Small intestine (tissue), 7 donors: ENCODE measurements at regions not wholly inside any gene's neighbourhood (a gene's known extent, or its start where the extent isn't known, plus 50 kb on each side); places are given as distances from the start of the nearest gene placed in this dataset.
"Not testable (repeated sequence)": the region's sequence is repeated elsewhere in the genome, so short reads cannot be mapped to it uniquely, and the experiment has no call there.

ENCODE experiments used
- DNase-seq, 2 donors: peaks; one replicate each; pipeline versions ENCODE4 v3.0.0 to v3.0.0-alpha.2; 2013
- FAIRE-seq: peaks from 2 replicates; lab custom pipeline; 2012; peaks lifted over from hg19 to GRCh38; lab: Jason Lieb, UNC
- H3K27ac ChIP-seq, 3 donors: one replicate each; pipeline ENCODE4 v1.5.1; 2013; ENCODE audit warnings: low read length in 2 of 3, mild to moderate bottlenecking in 2 of 3, control low read depth in 1 of 3, inconsistent platforms in 1 of 3, low read depth in 1 of 3, moderate library complexity in 1 of 3
- H3K27me3 ChIP-seq, 3 donors: one replicate each; pipeline ENCODE4 v1.6.1; 2013; ENCODE audit warnings: low read length in 3 of 3, inconsistent platforms in 1 of 3; ENCODE audit not compliant: control insufficient read depth in 3 of 3, insufficient read depth in 3 of 3
- H3K36me3 ChIP-seq, 3 donors: one replicate each; pipeline ENCODE4 v1.6.1; 2013; ENCODE audit warnings: low read length in 3 of 3, inconsistent platforms in 1 of 3, low read depth in 1 of 3, mild to moderate bottlenecking in 1 of 3, moderate library complexity in 1 of 3; ENCODE audit not compliant: control insufficient read depth in 3 of 3, insufficient read depth in 2 of 3
- H3K4me1 ChIP-seq, 3 donors: one replicate each; pipeline ENCODE4 v1.6.1; 2013; ENCODE audit warnings: low read length in 2 of 3, inconsistent platforms in 1 of 3, low read depth in 1 of 3, mild to moderate bottlenecking in 1 of 3, moderate library complexity in 1 of 3; ENCODE audit not compliant: control insufficient read depth in 3 of 3, insufficient read depth in 2 of 3
- H3K4me3 ChIP-seq, 3 donors: one replicate each; pipeline ENCODE4 v1.5.1; 2013; ENCODE audit warnings: low read length in 3 of 3, control low read depth in 1 of 3, inconsistent platforms in 1 of 3, low read depth in 1 of 3, mild to moderate bottlenecking in 1 of 3, moderate library complexity in 1 of 3
- H3K9me3 ChIP-seq, 2 donors: one replicate each; pipeline ENCODE4 v1.6.1; 2013; ENCODE audit warnings: low read depth in 1 of 2, low read length in 1 of 2; ENCODE audit not compliant: control insufficient read depth in 2 of 2, insufficient read depth in 1 of 2
- WGBS, 3 donors: extraction: QIAGEN DNeasy Blood & Tissue Kit; methylation state at CpG; one replicate each; pipeline ENCODE4 v1.1.7; 2013; 5-methylcytosine and 5-hydroxymethylcytosine counted together
- donor health status: healthy with polysubstance abuse.
- donor health status: control.
- donor health status: control.
- donor health status: Bipolar disorder and iron deficiency.
- donor health status: healthy.

DNA sequence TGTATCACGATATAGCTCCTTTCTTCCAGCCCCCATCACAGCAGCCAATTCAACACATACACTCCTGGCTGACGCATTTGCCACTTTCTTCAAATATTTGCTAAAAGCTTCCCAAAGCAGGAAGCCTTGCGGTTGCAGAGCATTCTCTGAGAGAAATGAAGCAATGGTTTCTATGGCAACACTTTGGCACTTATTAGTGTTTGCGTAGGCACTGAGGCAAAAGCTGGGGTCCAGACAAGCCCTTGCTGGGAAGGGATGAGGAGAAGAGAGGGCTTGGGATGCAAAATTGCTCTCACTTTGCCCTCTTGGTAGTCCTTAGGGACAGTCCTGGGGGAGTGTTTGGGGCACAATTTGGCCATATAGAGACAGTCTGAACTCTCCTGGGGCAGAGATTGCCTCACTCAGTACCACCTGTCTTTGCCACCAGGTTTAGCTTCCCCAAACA, 55.0 kb upstream of the PAK3 start:
- 35 to 45% (median 38%) methylated on average over 4 of the region's 4 CpGs for WGBS, 3 donors
- H3K27ac ChIP-seq: no peak overlapping the region
- no peak for DNase-seq
- H3K36me3 ChIP-seq: no peaks in the 10 kb centered on the region
- no peak overlapping the region for H3K4me3 ChIP-seq
- H3K4me1 ChIP-seq: no peaks in the 10 kb centered on the region
- no peak for FAIRE-seq
- no peaks in the 10 kb centered on the region for H3K9me3 ChIP-seq
- H3K27me3 ChIP-seq: no peaks in the 10 kb centered on the region

DNA sequence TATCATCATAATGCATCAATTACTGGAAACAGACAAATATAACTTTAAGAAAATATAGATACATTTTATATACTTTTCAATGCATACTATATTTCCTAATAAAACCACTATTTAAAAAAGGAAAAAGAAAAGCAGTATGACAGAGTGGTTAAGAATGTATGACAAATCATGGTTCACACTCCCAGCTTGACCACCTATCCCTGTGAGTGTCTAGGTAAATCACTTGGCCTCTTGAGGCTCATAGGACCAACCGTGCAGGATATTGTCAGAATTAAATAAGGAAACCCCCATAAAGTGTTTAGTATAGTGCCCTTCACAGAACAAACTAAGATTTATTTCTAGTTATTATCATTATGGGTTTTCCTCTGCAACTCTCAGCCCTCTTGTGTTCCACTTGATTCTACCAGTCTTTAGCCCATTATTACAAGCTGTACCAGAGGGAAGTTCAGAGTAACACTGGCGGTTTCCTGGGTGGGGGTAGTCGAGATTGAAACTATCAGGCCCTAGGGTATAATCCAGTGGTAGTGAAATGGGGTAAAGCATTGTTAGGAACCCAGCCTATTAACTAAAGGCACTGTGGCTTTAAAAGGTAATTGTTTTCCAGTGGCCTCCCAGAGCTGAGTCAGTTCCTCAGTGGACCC, 55.5 kb upstream of the PAK3 start:
- DNase-seq: no peak
- H3K27ac ChIP-seq: no peak overlapping the region
- no peak overlapping the region for H3K4me3 ChIP-seq
- 28 to 59% (median 47%) methylated on average over 3 of the region's 3 CpGs for WGBS, 3 donors
- no peaks in the 10 kb centered on the region for H3K4me1 ChIP-seq
- H3K9me3 ChIP-seq: no peaks in the 10 kb centered on the region
- no peak for FAIRE-seq
- no peaks in the 10 kb centered on the region for H3K36me3 ChIP-seq
- H3K27me3 ChIP-seq: no peaks in the 10 kb centered on the region

DNA sequence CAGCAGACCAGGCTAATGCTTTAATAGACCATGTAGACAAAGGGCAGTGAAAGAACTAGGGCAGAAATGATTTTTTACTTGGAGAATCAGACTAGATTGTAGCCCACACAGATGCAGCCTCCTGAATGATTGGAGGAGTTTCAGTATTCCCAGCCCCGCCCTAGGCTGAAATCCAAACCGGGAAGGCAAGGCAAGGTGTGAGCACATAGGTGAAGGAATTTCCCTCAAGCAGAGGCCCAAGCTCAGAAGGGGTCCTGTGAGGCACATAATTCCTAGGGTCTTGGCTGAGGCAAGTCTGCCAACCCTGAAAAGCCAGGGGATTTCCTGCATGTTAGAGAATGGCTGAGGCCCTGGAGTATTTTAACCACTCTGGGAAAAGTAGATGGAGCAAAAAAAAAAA, 56.4 kb upstream of the PAK3 start:
- no peaks in the 10 kb centered on the region for H3K36me3 ChIP-seq
- no peak for FAIRE-seq

DNA sequence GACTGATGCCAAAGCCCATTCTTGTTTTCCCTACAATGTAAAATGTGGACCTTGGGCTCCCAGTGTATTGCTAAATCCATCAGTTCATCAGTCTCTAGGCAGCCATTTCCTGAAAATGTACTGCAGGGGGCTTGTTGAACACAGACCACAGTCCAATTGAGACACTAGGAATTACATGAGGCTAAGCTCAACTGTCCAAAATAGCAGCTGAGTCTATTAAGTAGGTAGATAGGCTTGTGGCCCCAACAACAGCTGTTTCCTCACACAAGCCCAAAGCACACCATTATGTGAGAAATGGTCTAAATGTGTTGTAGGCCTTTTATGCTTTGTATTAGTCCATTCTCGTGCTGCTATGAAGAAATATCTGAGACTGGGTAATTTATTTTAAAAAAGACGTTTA, 60.0 kb upstream of the PAK3 start:
- Histone ChIP-seq H3K4me1 (no peaks in the 10 kb centered on the region), H3K27me3 (no peaks in the 10 kb centered on the region), H3K9me3 (no peaks in the 10 kb centered on the region), H3K36me3 (no peaks in the 10 kb centered on the region), H3K27ac (no peak overlapping the region), H3K4me3 (no peak overlapping the region)
- no peak for DNase-seq
- FAIRE-seq: no peak
- WGBS, 3 donors: 53 to 80% (median 71%) methylated on average over 2 of the region's 2 CpGs

More for the DNA sequence above, 56.4 kb upstream of the PAK3 start:
- no peaks in the 10 kb centered on the region for H3K27me3 ChIP-seq
- no peak for DNase-seq
- no peak overlapping the region for H3K4me3 ChIP-seq
- WGBS, 3 donors: 42 to 52% (median 48%) methylated on average over 2 of the region's 2 CpGs
- no peaks in the 10 kb centered on the region for H3K9me3 ChIP-seq
- no peaks in the 10 kb centered on the region for H3K4me1 ChIP-seq
- no peak overlapping the region for H3K27ac ChIP-seq

DNA sequence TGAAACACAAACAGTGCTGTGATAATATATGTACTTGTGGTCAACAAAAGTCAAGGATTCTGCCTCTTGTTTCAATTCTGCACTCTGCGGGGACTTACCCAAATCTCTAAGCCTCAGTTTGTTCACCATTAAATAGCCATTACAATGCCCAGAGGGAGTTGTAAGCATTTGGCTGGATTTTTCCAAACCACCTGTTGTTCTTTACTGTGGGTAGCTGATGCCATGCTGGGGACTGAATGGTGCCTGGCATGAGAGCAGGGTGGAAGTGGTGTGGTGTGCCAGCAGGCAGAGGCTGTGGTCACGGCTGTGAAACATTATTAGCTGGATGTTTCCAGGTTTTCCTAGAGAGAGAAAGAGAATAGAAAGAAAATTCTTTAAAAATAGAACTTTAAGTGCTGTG, 60.7 kb upstream of the PAK3 start:
- Histone ChIP-seq H3K27ac (no peak overlapping the region), H3K36me3 (no peaks in the 10 kb centered on the region), H3K27me3 (no peaks in the 10 kb centered on the region), H3K4me3 (no peak overlapping the region), H3K9me3 (no peaks in the 10 kb centered on the region), H3K4me1 (no peaks in the 10 kb centered on the region)
- DNase-seq: no peak
- no peak for FAIRE-seq
- WGBS, 3 donors: 61 to 72% (median 70%) methylated on average over 2 of the region's 2 CpGs

DNA sequence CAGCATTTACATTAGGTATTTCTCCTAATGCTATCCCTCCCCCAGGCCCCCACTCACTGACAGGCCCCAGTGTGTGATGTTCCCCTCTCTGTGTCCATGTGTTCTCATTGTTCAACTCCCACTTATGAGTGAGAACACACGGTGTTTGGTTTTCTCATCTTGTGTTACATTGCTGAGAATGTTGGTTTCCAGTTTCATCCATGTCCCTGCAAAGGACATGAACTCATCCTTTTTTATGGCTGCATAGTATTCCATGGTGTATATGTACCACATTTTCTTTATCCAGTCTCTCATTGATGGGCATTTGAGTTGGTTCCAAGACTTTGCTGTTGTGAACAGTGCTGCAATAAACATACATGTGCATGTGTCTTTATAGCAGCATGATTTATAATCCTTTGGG, 73.0 kb upstream of the PAK3 start:
- H3K27ac ChIP-seq, H3K36me3 ChIP-seq, H3K27me3 ChIP-seq, H3K9me3 ChIP-seq, FAIRE-seq, H3K4me1 ChIP-seq, H3K4me3 ChIP-seq, DNase-seq: not testable (repeated sequence)
- WGBS, 3 donors: 67 to 88% (median 75%) methylated on average over 1 of the region's 1 CpG

DNA sequence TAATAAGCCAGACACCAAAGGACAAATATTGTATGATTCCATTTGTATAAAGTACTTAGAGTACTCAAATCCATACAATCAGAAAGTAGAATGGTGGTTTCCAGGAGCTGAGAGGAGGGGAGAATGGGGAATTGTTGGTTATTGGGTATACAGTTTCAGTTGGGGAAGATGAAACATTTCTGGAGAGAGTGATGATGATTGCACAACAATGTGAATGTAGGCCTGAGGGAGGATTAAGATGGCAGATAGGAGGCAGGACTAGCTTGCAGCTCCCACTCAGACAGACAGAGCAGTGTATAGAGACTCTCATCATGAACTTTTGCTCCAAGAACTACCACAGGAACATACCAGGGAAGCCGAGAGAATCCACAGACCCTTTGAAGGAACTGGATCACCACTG, 75.7 kb upstream of the PAK3 start:
- H3K27ac ChIP-seq: no peak overlapping the region
- H3K36me3 ChIP-seq: no peaks in the 10 kb centered on the region
- no peaks in the 10 kb centered on the region for H3K27me3 ChIP-seq
- DNase-seq (no peak), FAIRE-seq (no peak)
- H3K4me3 ChIP-seq: no peak overlapping the region
- H3K4me1 ChIP-seq: no peaks in the 10 kb centered on the region
- H3K9me3 ChIP-seq: no peaks in the 10 kb centered on the region
- WGBS, 3 donors: 71 to 82% (median 81%) methylated on average over 1 of the region's 1 CpG

DNA sequence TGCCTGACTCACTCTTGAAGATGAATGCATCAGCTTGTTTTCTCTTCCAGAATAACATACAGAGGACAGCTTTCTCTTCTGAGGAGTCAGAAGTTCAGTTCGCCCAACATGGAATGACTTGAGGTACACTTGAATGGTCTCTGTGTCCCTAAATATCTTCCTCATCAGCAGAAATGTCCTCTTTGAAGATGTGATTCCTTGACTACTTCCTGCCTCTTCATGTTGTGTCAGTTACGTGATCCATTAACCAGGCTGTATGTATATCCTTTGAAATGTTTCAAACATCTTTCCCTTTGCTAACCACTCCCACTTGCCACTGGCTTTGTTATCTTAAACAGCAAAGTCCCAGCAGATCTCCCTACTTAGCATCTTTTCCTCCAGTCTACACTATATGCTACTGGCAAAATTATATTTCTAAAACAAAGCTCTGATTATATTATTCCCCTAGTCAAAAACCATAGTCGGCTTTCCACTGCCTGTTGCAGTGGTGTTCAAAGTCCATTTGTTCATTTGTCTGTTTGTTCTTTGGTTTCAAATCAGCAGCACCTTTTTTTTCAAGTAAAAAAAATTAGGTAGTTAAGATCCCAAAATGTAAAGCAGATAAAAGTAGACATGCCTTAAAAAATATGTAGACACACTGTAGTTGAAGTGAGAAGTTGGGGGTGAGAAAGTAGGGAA, 82.1 kb upstream of the PAK3 start:
- H3K27me3 ChIP-seq: no peaks in the 10 kb centered on the region
- H3K36me3 ChIP-seq: no peaks in the 10 kb centered on the region
- FAIRE-seq (no peak), DNase-seq (no peak)
- WGBS, 3 donors: 40 to 68% (median 45%) methylated on average over 3 of the region's 3 CpGs
- no peaks in the 10 kb centered on the region for H3K9me3 ChIP-seq
- no peak overlapping the region for H3K4me3 ChIP-seq
- no peaks in the 10 kb centered on the region for H3K4me1 ChIP-seq
- H3K27ac ChIP-seq: no peak overlapping the region
